MM.1S (cell line): ENCODE measurements at regions not wholly inside any gene's neighbourhood (a gene's known extent, or its start where the extent isn't known, plus 50 kb on each side); places are given as distances from the start of the nearest gene placed in this dataset.

ENCODE experiments used
- DNase-seq: peaks from one replicate; pipeline ENCODE4 v3.0.0-alpha.2; 2015
- H2AFZ ChIP-seq: fragments of 300-600 bp; sonication (generic); 2 replicates; pipeline ENCODE4 v1.6.0; 2016; ENCODE audit warnings: antibody characterized with exemption, low read length
- H3F3A ChIP-seq: fragments of 300-600 bp; sonication (generic); 2 replicates; pipeline ENCODE4 v1.6.1; 2016; ENCODE audit warnings: mild to moderate bottlenecking, antibody characterized with exemption, low read length, moderate library complexity, mixed read lengths; ENCODE audit not compliant: insufficient read depth
- H3K27ac ChIP-seq: fragments of 300-600 bp; sonication (generic); 2 replicates; pipeline ENCODE4 v1.5.1; 2016; ENCODE audit warnings: mild to moderate bottlenecking, low read length
- H3K27me3 ChIP-seq: fragments of 300-600 bp; sonication (generic); replicated peaks from 2 replicates; pipeline ENCODE4 v1.6.0; 2016; ENCODE audit warnings: low read length; ENCODE audit not compliant: insufficient read depth
- H3K36me3 ChIP-seq: fragments of 300-600 bp; sonication (generic); replicated peaks from 2 replicates; pipeline ENCODE4 v1.6.1; 2016; ENCODE audit warnings: mild to moderate bottlenecking, low read length, mixed read lengths; ENCODE audit not compliant: insufficient read depth
- H3K4me1 ChIP-seq: fragments of 300-600 bp; sonication (generic); 2 replicates; pipeline ENCODE4 v1.6.1; 2016; ENCODE audit warnings: low read length, mixed read lengths
- H3K4me2 ChIP-seq: fragments of 300-600 bp; sonication (generic); 2 replicates; pipeline ENCODE4 v1.6.0; 2016; ENCODE audit warnings: low read depth, low read length
- H3K4me3 ChIP-seq: fragments of 300-600 bp; sonication (generic); 2 replicates; pipeline ENCODE4 v1.5.1; 2016; ENCODE audit warnings: low read length, mixed read lengths
- H3K79me2 ChIP-seq: fragments of 300-600 bp; sonication (generic); 2 replicates; pipeline ENCODE4 v1.6.1; 2016; ENCODE audit warnings: mixed run types, low read length, mixed read lengths
- H3K9ac ChIP-seq: fragments of 300-600 bp; sonication (generic); 2 replicates; pipeline ENCODE4 v1.6.1; 2016; ENCODE audit warnings: low read length, mixed read lengths
- H3K9me2 ChIP-seq: fragments of 300-600 bp; sonication (generic); replicated peaks from 2 replicates; pipeline ENCODE4 v1.6.1; 2016; ENCODE audit warnings: mild to moderate bottlenecking, low read length, mixed read lengths; ENCODE audit not compliant: insufficient read depth
- H3K9me3 ChIP-seq: fragments of 300-600 bp; sonication (generic); replicated peaks from 2 replicates; pipeline ENCODE4 v1.6.1; 2016; ENCODE audit warnings: mild to moderate bottlenecking, low read length, mixed read lengths; ENCODE audit not compliant: insufficient read depth
- H4K20me1 ChIP-seq: fragments of 300-600 bp; sonication (generic); 2 replicates; pipeline ENCODE4 v1.6.1; 2016; ENCODE audit warnings: mild to moderate bottlenecking, low read length, moderate library complexity, mixed read lengths; ENCODE audit not compliant: insufficient read depth
- CTCF ChIP-seq: fragments of 300-600 bp; sonication (generic); IDR thresholded peaks from 2 replicates; pipeline ENCODE4 v1.5.1; 2016; ENCODE audit warnings: antibody characterized with exemption, low read length, mixed read lengths
- EZH2 ChIP-seq: fragments of 300-600 bp; sonication (generic); optimal IDR thresholded peaks from 2 replicates; pipeline ENCODE3; 2017; ENCODE audit warnings: low read depth, mild to moderate bottlenecking, antibody characterized with exemption, low read length, mixed read lengths
- EZH2phosphoT487 ChIP-seq: fragments of 300-600 bp; sonication (generic); IDR thresholded peaks from 2 replicates; pipeline ENCODE4 v1.6.1; 2018; ENCODE audit warnings: antibody characterized with exemption, low read length

- Histone ChIP-seq H3K4me3 (no peak overlapping the region), H3K9ac (no peak overlapping the region), H3K4me2 (no peak overlapping the region), H2AFZ (no peak overlapping the region), H3K27ac (no peak overlapping the region), H3K36me3 (no peaks in the 10 kb centered on the region), H3K27me3 (no peaks in the 10 kb centered on the region), H3K79me2 (no peaks in the 10 kb centered on the region), H3F3A (no peaks in the 10 kb centered on the region), H3K9me3 (no peaks in the 10 kb centered on the region), H3K4me1 (no peaks in the 10 kb centered on the region), H3K9me2 (no peaks in the 10 kb centered on the region), H4K20me1 (no peaks in the 10 kb centered on the region)
- DNase-seq, result no peak
- TF ChIP-seq EZH2 (no peak), EZH2phosphoT487 (no peak), CTCF (no peak)
Measured at GRCh38 chr6:148118244-148118643, 224.4 kb upstream of the SASH1 start.

- H3K79me2 ChIP-seq, result no peaks in the 10 kb centered on the region
- H4K20me1 ChIP-seq, result no peaks in the 10 kb centered on the region
- no peaks in the 10 kb centered on the region for H3F3A ChIP-seq
- TF ChIP-seq EZH2, result no peak
- no peak for TF ChIP-seq CTCF
- TF ChIP-seq EZH2phosphoT487, result no peak
- no peak overlapping the region for H3K27ac ChIP-seq
- H3K4me1 ChIP-seq, result no peaks in the 10 kb centered on the region
- no peak overlapping the region for H2AFZ ChIP-seq
- no peaks in the 10 kb centered on the region for H3K9me3 ChIP-seq
- no peaks in the 10 kb centered on the region for H3K36me3 ChIP-seq
- no peak overlapping the region for H3K4me3 ChIP-seq
- no peak overlapping the region for H3K4me2 ChIP-seq
- DNase-seq, result no peak
- H3K9ac ChIP-seq, result no peak overlapping the region
- H3K9me2 ChIP-seq, result no peaks in the 10 kb centered on the region
- H3K27me3 ChIP-seq, result no peaks in the 10 kb centered on the region
Measured at GRCh38 chr6:148128014-148128730, 214.5 kb upstream of the SASH1 start.

DNA sequence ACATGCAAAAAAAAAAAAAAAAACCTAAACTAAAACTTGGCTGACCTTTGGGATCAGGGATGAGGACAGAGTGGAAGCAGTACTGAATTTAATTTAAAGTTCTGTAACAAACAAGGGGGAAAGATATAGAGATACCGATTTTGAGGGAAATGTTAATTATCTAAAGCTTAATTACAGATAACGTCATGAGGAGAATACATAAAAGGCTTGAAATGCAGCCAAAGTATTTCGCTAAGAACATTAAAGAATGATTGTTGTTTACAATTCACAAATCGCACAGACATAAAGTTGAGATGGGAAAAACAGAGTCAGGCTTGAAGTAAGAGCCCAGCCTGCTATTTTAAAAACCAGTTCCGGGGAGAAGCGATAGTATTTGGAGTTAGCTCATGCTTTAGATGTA is 208.0 kb upstream of the SASH1 start:
- Histone ChIP-seq H3K79me2 (no peaks in the 10 kb centered on the region), H3K36me3 (no peaks in the 10 kb centered on the region), H4K20me1 (no peaks in the 10 kb centered on the region), H3K27me3 (no peaks in the 10 kb centered on the region), H3K4me3 (no peak overlapping the region), H3K9me3 (no peaks in the 10 kb centered on the region), H3K4me1 (no peaks in the 10 kb centered on the region), H3F3A (no peaks in the 10 kb centered on the region), H3K27ac (no peak overlapping the region), H3K4me2 (no peak overlapping the region), H2AFZ (no peak overlapping the region), H3K9me2 (no peaks in the 10 kb centered on the region), H3K9ac (no peak overlapping the region)
- DNase-seq, result no peak
- TF ChIP-seq EZH2 (no peak), CTCF (no peak), EZH2phosphoT487 (no peak)
